ENCODE measurements at regions not wholly inside any gene's neighbourhood (a gene's known extent, or its start where the extent isn't known, plus 50 kb on each side); places are given as distances from the start of the nearest gene placed in this dataset.

DNA sequence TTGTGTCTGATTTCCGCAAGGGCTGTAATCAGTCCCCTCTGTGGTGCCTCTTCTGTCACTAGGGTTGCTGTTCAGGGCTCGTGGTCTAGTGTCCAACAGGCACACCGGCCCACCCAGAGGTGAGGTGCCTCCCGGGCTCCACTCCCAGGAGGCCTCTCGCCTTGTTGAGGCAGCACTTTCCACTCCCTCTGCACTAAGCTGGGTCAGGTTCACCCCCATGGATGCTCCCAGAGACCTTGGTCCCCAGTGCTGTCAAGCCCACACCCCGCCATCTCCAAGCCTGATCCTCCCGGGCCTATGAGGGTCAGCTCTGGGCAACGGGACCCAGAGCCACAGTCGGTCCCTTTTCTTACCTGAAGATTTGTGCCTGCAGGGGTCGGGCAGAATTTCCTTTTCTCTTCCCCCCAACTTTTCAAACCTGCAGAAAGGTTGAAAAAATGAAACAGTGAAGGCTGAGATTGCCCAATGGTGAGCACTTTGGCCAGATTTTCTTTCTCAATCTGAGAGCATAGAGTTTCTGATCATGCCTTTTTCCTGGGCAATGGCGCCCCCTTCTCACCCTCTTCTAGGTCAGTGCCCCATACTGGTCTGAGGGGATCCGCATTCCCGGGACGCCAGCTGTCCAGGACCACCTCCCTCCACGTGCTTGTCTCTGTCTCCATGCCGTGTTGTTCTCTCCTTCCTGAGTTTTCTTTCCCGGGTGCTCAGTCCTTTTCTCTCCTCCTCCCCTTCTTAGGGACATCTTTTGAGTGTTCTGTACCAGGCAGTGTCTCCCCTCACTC, 148.0 kb downstream of the ASB1 start:
- TF ChIP-seq EZH2phosphoT487 (IDR thresholded peaks at IDR 0.05; ENCODE audit: insufficient read depth, low read depth) (no peak), EZH2 (IDR thresholded peaks at IDR 0.05; ENCODE audit: insufficient read depth, poor library complexity, severe bottlenecking) (no peak)

Data from GM23248 (cell line).